T-helper 22 cell (primary cell): ENCODE measurements at regions not wholly inside any gene's neighbourhood (a gene's known extent, or its start where the extent isn't known, plus 50 kb on each side); places are given as distances from the start of the nearest gene placed in this dataset.

Source experiments
- DNase-seq: peaks from one replicate; pipeline ENCODE4 v3.0.0-alpha.2; 2020; ENCODE audit warnings: low read depth

GRCh38 chr11:11135820-11136476 lies 217.1 kb downstream of the CSNK2A3 start:
- DNase-seq: no peak

GRCh38 chr11:11129118-11129517 lies 223.9 kb downstream of the CSNK2A3 start:
- DNase-seq: no peak

DNA sequence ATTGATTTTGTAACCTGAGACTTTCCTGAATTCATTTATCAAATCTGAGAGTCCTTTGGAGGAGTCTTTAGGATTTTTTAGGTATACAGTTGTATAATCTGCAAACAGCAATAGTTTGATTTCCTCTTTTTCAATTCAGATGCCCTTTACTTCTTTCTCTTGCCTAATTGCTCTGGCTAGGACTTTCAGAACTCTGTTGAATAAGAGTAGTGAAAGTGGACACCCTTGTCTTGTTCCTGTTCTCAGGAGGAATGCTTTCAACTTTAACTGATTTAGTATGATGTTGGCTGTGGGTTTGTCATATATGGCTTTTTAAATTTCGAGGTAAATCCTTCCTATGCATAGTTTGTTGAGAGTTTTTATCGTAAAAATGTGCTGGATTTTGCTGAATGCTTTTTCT lies 227.4 kb downstream of the CSNK2A3 start:
- no peak for DNase-seq

- no peak for DNase-seq
These were observed 230.3 kb downstream of the CSNK2A3 start for GRCh38 chr11:11122749-11123148.

DNA sequence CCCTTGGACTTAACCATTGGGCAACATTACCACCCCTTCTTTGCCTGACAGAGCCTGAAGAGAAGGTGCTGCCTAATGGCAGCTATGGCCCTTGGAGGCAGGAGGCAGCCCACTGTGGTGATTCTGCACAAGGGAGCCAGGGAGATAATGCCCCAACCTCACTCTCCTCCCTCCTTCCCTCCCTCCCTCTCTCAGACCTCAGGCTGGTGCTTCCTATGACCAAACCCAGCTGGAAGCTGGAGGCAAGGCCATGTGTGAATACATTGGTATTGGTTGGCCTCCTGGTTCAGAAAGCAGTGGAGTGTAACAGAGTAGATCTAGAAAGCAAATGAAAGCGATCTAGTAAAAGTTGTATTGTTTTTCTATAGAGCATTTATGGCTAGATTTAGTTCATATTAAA lies 233.1 kb downstream of the CSNK2A3 start:
- DNase-seq: no peak

DNA sequence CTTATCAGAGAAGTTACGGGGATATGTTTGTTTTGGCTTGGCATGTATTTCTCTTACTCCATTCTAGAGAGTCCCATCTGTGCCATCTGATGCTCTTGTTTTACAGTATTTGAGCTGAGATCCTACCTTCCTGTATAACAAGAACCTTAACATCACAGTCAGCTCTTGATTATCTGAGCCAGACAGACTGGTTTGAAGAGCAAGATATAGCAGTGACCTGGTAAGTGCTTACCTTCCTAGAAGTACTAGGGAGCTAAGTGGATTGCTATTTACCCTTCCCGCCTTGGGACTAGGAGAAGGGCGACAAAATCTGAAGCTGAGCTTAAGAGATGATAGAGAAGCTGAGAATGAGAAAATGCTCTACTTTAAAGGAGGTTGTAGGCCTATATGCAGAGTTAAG lies 235.3 kb downstream of the CSNK2A3 start:
- DNase-seq: no peak

- DNase-seq: no peak
These were observed 237.6 kb downstream of the CSNK2A3 start for GRCh38 chr11:11115475-11115874.

- no peak for DNase-seq
These were observed 239.4 kb downstream of the CSNK2A3 start for GRCh38 chr11:11113626-11114025.

GRCh38 chr11:11108026-11108425 lies 245.0 kb downstream of the CSNK2A3 start:
- DNase-seq: no peak

- DNase-seq: no peak
These were observed 245.8 kb downstream of the CSNK2A3 start for GRCh38 chr11:11107076-11107723.

DNA sequence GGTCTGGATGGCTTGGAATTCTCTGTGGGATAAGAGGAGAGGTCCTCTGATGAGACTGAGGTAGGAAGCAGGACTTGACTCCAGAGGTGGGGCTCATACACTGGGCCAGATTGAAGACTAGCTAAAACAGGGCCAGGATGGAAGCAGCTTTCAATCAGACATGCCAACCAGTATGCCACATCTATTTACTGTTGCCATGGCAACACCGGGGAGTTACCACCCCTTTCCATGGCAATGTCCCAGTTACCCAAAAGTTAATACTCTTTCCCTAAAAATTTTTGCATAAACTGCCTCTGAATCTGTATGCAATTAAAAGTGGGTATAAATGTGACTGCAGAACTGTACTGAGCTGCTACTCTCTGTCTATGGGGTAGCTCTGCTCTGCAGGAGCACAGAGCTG lies 247.5 kb upstream of the ZBED5 start:
- no peak for DNase-seq

GRCh38 chr11:11095831-11096723 lies 238.2 kb upstream of the ZBED5 start:
- DNase-seq: no peak

GRCh38 chr11:11090495-11090894 lies 232.6 kb upstream of the ZBED5 start:
- no peak for DNase-seq

DNA sequence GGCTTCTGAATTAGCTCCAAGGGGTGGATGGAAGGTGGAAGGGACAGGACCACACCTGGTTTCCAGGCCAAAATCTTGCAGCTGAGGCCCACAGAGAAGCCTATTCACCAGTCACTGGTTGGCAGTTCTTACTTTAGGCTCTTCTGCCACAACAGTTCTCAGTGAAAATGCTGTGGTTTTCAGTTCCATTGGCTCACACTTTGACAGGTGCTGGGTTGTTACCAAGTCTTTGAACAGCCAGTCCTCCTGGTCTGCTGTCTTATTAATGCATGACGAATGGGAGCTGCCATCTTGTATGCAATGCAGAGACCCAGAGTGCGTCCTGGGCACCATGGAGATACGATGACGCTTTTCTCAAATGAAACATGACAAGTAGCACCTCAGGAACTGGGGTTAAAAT lies 232.0 kb upstream of the ZBED5 start:
- DNase-seq: no peak

- DNase-seq: no peak
These were observed 229.1 kb upstream of the ZBED5 start for GRCh38 chr11:11086979-11087378.

- no peak for DNase-seq
These were observed 227.7 kb upstream of the ZBED5 start for GRCh38 chr11:11085580-11085979.

DNA sequence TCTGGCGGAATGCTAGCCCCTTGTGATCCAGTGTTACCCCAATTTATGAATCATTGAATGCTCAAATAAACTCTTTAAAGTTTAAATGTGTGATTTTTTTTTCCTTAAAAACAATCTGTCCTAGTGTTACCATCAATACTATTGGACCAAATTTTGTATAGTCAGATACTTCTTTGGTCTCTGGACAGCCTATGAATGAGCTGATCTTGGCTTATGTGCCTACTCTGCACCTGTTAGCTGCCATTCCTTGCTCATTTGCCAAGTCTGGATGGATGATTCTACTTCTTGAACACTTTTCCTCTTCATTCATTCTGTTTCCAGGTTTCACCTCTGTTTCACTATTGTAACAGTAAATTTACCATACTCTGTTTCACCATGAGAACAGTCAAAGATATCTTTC lies 226.5 kb upstream of the ZBED5 start:
- no peak for DNase-seq

DNA sequence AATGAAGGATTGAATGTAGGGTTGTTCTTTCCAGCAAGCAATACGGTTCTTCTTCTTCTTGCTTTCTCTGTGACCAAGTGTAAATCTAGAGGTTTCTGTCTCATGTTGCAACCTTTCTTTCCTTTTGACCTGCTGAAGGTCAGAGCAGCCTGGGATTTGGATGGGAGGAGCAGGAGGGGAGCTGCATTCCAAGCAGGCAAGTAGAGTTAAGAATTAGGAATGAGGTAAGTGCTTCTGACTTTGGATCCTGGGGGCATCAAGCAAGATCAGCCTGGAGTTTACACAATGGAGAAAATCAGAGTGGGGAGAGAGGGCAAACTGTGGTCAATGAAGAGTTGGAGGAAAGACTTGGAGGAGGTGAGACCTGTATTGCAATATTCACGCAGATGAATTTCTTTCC lies 225.6 kb upstream of the ZBED5 start:
- DNase-seq: no peak

- no peak for DNase-seq
These were observed 224.8 kb upstream of the ZBED5 start for GRCh38 chr11:11082646-11083045.

- DNase-seq: no peak
These were observed 223.9 kb upstream of the ZBED5 start for GRCh38 chr11:11081776-11082175.

DNA sequence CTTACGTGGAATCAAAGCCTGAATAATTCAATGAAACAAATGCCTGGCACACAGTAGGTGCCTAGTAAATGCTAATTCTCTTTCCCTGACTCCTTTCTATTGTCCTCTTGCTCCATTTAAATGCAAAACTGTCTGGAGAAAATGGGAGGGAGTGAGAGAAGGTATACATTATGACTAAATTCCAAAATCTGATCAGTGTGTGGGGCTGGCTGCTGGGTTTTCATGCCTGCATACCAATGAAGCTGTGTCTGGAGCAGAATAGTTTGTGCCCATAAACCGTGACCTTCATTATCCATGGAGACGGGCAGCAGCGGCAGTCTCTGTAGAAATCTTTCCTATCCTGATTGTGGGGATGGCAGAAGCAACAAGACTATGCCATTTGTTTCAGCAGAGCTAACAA lies 223.4 kb upstream of the ZBED5 start:
- no peak for DNase-seq

GRCh38 chr11:11078344-11079086 lies 220.7 kb upstream of the ZBED5 start:
- DNase-seq: no peak
